ENCODE measurements at regions not wholly inside any gene's neighbourhood (a gene's known extent, or its start where the extent isn't known, plus 50 kb on each side); places are given as distances from the start of the nearest gene placed in this dataset.

DNA sequence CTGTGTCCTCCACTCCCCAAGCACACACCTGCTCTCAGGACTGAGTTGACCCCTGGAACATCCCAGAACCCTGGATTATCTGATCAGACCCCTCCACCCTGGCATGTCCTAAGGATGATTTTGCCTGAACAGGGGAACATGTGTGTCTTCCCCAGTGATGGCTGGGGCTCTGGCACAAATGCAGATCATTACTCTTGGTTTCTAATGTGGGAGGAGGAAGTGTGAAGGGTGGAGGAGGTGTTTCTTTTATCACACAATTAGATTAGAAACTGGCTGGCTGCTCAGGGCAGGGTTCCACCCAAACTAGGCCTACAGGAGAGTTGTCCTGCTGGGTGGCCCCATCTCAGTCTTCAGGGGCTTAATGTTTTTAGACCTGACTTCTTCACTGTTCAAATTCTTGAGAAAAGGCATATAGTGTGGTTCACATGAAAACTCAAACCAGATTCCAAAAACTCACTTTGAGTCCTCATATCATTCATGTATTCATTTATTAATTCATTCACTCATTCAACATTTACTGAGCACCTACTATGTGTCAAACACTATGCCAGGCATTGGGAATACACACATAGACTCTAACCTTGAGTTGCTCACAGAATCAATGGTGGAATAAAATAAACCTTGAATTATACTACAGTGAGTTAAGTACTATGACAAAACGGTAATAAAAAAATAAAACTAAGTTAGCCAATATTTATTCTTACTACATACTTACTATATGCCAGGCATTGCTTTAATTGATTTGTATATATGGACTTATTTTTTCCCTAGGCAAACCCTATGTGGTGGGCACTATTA is 221.8 kb upstream of the JUN start:
- 75 to 91% (median 87%) methylated on average over 1 of the region's 1 CpG for WGBS, 3 donors
- no peak overlapping the region for H3K27ac ChIP-seq (ENCODE audit: low read depth, low read length)

DNA sequence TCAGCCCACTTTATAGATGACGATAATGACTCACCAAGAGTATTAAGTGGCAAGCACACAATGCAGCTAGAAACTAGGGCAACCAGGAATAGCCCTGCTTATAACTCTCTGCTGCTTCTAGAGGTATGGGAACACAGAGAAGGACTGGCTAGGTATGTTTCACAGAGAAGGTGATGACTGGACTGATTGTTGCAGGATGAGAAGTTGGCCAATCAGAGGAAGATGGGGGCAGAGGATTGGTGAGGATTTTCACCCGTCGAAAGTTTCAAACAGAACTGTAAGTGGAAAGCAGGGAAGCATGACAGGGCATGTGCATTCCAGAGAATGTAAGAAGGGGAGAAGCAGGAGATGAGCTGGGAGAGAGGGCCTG is 222.4 kb upstream of the JUN start:
- H3K27ac ChIP-seq (ENCODE audit: low read depth, low read length) = no peak overlapping the region
- WGBS, 3 donors = 90 to 96% (median 96%) methylated on average over 3 of the region's 3 CpGs

DNA sequence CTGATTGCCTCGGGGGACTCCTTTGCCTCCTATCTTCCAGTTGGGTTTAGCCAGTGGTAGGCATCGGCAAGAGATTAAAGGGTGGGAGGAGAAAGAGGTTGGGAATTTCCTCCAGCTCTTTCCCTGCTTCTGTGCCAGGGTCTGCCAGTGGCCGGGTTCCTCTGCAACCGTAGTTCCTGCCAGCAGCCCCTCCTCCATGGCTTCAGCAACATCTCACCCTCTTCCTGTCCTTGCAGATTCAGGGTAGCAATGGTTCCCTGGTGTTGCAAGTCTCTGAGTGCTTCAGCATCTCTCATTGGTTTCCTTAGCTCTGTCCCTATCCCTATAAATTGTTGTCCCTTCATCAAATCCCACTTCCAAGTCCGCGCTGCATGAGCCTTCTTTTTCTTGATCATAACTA is 223.1 kb upstream of the JUN start:
- no peak overlapping the region for H3K27ac ChIP-seq (ENCODE audit: low read depth, low read length)
- 67 to 91% (median 74%) methylated on average over 6 of the region's 6 CpGs for WGBS, 3 donors

DNA sequence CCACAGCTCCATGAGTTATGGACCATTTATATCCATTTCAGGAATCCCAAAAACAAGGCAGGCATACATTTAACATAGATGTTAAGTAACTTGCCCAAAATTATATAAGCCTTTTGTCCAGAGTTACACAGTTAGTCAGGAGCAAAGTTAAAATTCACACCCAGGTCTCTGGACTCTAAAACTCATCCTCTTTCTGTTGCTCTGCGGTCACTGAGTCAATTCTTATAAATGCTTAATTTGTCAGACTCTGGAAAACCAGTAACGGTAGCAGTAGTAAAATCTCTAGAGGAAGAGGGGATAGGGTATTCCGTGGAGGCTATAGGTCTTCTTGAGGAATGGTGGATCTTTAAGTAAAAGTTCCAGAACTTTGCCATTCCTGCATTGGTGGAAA is 223.6 kb upstream of the JUN start:
- no peak overlapping the region for H3K27ac ChIP-seq (ENCODE audit: low read depth, low read length)
- 87 to 98% (median 88%) methylated on average over 3 of the region's 3 CpGs for WGBS, 3 donors

DNA sequence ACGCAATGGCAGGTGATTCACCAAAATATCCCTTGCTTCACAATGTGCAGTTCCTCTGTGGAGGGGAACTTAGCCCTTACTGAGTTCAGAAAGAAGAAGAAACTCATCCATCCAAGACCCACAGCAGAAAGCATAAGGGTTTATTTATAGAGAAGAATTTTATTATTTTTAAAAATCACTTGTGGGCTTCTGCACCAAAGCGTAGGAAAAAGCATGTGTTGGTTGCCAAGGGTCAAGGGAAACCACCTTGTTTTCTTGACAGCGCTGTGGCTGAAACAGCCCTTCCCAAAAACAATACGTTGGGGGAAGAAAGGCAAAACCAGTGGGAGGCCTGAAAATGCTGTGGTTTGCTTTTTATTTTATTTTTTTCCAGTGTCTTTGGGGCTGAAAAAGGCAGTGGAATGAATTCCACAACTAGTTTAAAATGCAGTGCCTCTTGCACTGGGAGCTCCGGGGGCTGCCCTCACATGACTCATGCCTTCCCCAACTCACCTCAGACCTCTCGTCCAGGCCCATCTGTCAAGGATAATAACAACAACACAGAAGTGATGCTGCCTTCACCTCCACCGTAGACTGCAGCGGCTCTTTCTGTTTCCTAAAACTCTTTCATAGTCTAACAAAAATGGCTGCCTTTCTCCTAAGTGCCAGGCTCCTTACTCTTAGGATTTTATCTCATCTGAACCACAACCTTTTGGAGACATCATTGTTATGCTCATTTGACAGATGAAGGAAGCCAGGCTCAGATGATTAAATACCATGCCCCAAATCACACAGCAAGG is 224.2 kb upstream of the JUN start:
- 40 to 79% (median 45%) methylated on average over 8 of the region's 8 CpGs for WGBS, 3 donors
- no peak overlapping the region for H3K27ac ChIP-seq (ENCODE audit: low read depth, low read length)

DNA sequence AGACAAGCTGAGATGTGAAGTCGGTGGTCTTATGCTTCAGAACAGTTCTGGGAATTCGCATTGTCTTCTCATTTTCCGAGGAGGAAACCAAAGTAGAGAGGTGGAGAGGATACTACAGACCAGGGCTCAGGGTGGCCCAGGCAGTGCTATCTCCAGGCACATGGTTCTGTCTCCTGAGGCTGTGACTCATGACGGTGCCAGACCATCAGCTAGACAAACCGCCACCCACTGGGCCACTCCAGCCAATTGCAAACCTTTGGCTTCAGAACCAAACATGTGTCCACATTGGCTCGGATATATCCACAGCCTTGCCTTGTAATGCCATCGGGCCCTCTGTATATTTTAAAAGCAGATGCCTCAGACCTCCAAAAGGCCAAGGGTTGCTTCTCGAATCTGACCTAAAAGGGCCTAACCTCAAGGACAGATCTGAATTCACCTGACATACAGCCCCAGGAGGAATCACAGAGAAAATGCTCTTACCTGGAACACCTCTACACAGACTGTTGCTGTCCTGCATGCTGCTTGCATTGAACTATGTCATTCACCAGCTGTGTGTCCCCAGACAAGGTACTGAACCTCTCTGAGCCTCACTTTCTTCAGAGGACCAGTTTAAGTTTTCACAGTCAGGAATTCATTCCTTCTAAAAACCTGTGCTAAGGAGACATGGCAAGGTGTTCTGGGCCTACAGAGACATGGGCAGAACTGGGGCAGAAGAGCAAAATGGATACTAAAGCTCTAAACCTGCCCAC is 224.9 kb upstream of the JUN start:
- no peak overlapping the region for H3K27ac ChIP-seq (ENCODE audit: low read depth, low read length)
- WGBS, 3 donors = 85 to 90% (median 88%) methylated on average over 8 of the region's 8 CpGs

DNA sequence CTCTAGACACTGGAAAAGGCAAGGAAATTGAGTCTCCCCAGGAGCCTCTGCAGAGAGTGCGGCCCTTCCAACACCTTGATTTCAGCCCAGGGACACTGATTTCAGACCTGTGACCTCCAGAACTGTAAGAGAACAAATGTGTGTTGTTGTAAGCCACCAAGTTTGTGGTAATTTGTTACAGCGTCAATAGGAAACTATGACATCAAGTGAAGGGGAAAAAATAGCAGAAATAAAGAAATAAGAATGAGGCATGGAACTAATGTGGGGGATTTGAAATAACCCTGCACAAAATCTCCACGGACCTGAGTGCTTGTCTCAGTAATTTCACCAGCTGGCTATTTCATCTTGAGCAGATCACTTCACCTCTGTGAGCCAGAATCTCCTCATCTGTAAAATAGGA is 227.8 kb upstream of the JUN start:
- no peak overlapping the region for H3K27ac ChIP-seq (ENCODE audit: low read depth, low read length)
- 93 to 97% (median 93%) methylated on average over 3 of the region's 3 CpGs for WGBS, 3 donors

DNA sequence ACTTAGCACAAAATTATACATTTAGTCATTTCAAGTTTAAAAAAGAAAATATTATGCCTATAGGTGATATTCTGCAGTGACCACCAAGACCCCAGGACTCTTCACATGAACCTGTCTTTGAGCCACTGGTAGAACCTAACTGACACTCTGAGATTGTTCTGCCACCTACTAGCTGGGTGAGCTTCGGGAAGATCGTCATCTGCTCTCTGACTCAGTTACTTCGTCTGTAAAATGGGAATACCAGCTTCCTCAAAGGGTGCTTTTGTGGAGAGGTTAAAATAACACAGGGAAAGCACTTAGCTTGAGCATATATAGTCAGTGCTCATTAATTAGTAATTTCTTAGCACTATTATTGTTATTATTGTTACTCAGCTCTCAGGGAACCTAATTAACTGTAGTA is 228.5 kb upstream of the JUN start:
- WGBS, 3 donors = 95 to 100% (median 97%) methylated on average over 3 of the region's 3 CpGs
- no peak overlapping the region for H3K27ac ChIP-seq (ENCODE audit: low read depth, low read length)

DNA sequence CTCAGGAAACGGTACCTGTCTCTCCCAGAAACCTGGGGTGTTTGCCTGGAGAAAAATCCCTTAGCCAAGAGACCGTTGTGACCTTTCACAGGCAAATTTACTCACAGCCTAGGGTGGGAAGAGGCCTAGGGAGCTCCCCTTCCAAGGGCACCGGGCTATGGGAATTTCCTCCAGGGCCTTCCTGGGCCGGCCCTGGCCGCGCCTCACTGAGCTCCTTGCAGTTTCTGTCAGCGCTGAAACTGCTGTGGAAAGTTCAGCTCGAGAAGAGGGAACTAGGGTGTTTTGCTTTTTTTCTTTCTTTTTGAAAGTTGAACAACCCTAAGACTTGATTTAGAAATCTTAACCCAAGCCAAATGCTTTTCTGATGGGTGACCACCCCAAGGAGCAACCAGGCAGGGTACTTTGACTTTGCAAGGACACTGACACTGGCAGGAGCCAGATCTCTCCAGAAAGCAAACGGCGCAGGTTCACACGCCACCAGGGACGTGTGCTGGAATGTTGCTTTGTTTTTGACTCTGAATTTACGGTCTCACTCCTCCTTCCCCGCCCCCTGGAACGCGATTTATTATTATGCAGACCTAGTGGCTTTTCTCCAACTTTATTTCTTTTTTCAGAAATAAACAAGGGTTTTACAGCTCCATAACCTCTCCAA is 229.6 kb upstream of the JUN start:
- WGBS, 3 donors = 15 to 25% (median 15%) methylated on average over 16 of the region's 16 CpGs
- H3K27ac ChIP-seq (ENCODE audit: low read depth, low read length) = peak overlapping the region; percentile 9

DNA sequence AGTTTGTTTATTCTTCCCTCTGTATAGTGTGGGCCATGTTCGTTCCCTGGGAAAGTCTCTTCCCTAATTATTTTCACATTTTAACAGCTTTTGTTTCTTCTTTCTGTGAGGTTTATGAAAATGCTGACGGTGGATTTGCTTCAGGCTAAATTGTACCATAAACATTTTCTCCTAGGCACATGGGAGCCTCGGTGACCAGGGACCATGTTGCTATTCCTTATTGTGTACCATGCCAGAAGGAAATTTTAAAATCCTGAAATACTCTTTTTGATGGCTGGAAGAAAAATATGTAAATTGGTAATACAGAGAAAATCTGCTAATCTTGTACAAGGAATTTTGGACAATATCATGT is 230.1 kb upstream of the JUN start:
- H3K27ac ChIP-seq (ENCODE audit: low read depth, low read length) = no peak overlapping the region
- WGBS, 3 donors = 35 to 45% (median 41%) methylated on average over 3 of the region's 3 CpGs

DNA sequence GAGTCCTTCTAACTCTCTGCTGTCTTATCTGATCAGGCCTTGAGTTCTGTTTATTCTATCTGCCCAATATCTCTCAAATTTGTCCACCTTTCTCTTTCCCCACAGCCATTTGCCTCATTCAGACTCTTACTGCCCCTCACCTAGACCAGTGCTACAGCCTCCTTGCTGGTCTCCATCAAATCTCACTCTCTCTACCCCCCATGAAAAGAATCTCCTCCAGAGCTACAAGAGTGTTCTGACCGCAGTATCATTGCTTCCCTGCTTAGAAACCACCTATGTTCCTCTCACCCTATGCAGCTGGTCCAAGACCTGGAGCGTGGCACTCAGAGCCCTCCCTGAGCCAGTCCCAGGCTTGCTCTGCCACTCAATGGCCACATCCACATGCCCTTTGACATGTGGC is 231.0 kb upstream of the JUN start:
- 94 to 98% (median 95%) methylated on average over 2 of the region's 2 CpGs for WGBS, 3 donors
- H3K27ac ChIP-seq (ENCODE audit: low read depth, low read length) = no peak overlapping the region

DNA sequence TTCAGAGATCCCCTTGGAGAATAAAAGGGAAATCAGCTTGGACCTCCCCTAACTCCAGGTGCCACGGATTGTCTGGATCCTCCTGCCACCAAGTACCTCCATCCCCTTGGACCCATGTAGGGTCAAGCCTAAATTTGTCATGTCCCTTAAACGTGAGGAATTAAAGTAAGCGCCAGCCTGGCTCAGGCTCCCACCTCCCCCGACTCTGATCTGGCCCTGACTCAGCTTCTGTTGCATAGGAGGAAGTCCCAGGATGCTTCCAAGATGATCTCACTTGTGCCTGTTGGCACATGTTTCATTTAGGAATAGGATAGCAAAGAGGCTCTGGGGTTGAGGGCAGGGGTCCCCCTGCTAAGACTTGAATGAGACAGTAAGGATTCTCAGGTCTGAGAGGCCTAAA is 231.9 kb upstream of the JUN start:
- 44 to 63% (median 46%) methylated on average over 4 of the region's 4 CpGs for WGBS, 3 donors
- no peak overlapping the region for H3K27ac ChIP-seq (ENCODE audit: low read depth, low read length)

DNA sequence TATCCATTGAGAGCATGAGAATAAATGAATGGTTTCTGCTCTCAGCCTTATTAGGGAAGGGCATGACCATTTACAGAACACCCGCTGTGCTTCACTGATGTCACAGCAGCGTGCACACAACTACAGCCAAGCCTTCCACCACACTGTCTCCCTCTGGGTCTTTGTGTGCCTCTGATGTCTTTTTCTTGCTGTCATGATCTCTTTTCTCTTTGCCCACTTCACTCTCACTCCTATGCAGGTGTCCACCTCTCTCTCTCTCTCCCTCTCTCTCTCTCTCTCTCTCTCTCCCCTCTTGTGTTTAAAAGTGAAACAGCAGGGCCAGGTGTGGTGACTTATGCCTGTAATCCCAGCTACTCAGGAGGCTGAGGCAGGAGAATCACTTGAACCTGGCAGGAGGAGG is 232.5 kb upstream of the JUN start:
- 96 to 100% (median 96%) methylated on average over 2 of the region's 2 CpGs for whole genome bisulfite sequencing, 3 donors
- no peak overlapping the region for H3K27ac ChIP-seq (ENCODE audit: low read depth, low read length)

DNA sequence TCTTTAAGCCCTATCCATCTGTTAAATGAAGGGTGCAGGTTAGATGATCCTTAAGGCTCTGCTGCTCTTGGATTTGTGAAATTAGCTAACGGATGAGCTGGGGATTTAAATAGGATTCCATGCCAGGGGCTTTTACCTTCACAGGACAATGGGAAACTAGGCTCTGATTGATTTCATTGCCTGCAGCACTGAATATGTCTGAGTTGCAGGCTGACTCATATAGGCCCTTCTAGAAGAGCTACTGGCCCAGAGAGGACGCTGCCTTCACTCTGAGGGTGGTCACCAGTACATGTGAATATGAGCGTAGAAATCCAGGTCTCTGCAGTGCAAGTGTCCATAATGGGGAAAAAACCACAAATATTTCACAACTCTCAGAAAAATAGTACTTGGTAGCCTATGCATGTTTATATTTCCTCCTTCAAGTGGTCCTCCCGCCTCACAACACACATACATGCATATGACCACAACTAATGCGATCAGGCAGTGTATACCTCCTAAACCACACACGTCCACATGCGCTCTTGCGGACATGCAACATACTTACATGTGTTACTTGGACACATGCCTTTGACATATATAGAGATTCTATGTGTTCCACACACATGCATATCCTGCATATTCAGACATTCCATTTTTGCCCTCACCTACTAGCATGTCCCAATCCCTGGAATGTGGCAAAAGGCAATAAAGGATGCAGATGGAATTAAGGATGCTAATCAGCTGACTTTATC is 233.8 kb upstream of the JUN start:
- 79 to 98% (median 90%) methylated on average over 8 of the region's 8 CpGs for WGBS, 3 donors
- H3K27ac ChIP-seq (ENCODE audit: low read depth, low read length) = no peak overlapping the region

DNA sequence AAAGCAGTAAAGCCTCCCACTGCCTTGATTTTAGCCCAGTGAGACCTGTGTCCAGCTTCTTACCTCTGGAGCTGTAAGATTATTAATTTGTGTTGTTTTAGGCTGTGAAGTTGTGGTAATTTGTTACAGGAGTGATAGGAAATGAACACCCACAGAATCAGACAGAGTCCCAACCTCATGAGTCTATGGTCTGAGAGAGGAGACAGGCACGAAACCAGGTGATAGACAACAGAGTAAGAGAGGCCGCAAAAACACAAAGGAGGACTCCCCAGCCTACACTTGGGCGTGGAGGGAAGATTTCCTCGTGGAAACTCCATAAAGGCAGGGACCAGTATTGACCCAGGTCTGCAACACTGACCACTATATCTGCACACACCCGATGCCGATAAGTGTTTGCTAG is 234.6 kb upstream of the JUN start:
- no peak overlapping the region for H3K27ac ChIP-seq (ENCODE audit: low read depth, low read length)
- WGBS, 3 donors = 92 to 96% (median 93%) methylated on average over 6 of the region's 6 CpGs

DNA sequence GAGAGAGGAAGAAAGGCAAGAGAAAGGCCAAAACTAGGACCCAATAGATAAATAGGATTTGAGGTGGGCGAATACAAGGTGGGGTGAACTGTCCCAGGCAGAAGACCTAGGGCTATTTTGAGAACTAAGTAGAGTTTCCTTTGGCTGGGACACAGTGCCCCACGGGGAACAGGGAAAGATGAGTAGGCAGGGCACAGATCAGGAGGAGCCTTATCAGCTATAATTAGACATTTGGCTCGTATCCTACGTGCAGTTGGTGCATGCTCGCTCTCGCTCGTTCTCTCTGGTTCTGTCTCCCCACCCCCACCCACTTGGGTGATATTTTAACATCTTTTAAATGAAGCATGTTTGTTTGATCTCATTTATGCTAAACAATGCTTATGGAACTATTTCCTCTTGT is 235.0 kb upstream of the JUN start:
- 85 to 92% (median 91%) methylated on average over 7 of the region's 7 CpGs for WGBS, 3 donors
- no peak overlapping the region for H3K27ac ChIP-seq (ENCODE audit: low read depth, low read length)

DNA sequence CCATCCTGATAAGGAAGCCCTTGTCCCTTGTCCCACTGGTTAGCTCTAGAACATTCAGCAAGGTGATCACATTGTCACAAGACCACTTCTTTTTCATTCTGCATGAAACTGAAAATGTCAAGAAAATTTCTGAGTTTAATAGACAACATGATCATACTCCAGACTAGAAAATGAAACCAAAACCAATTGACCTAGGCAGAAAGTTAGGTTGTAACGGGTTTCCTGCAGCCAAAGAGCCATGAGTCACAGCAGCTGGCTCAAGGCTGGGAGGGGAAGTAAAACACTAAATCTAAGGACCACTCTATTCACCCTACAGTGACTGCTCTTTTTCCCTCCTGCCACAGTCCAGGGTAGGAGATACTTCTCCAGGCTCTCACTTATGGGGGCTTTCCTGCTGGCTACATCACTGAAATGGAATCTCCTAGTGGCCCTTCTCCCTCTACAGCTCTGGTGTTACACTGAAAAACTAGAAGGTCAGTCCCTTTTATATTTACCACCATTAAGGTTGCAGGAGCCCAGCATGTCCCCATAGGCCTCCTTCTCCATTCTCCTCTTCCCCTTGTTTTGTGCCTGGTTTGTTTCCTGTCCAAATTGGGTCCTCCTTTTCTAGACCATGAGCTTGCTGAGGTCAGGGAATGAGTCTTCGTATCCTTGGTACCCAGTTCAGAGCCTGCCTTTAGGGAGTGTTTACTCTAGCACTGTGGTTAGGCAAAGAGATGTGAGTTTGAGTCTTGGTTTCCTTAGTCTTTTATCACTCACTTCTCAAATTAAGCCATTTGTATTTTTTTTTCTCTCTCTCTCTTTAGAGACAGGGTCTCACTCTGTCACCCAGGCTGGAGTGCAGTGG is 236.5 kb upstream of the JUN start:
- WGBS, 3 donors = 36 to 47% (median 38%) methylated on average over 2 of the region's 2 CpGs
- H3K27ac ChIP-seq (ENCODE audit: low read depth, low read length) = no peak overlapping the region

DNA sequence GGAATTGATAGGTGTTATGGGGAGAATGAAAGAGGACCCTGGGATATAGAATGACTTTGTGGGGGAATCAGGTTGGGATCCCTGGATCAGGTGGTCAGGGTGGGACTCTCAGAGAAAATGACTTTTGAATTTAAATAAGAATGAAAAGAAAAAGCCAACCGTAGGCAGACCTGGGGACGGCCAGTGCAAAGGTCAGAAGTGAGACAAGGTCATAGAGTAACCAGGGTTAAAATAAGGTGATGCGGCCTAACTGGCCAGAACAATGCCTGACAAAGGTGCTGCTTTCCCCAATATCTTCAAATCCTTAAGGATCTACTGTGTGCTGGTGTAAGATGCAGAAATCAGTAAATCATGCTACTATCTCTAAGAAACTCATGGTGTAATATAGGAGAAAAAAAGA is 238.4 kb upstream of the JUN start:
- WGBS, 3 donors = 93 to 99% (median 98%) methylated on average over 3 of the region's 3 CpGs
- H3K27ac ChIP-seq (ENCODE audit: low read depth, low read length) = no peak overlapping the region

Measured in adipose tissue (tissue), 3 donors.